HG02623 (cell line): ENCODE measurements at regions not wholly inside any gene's neighbourhood (a gene's known extent, or its start where the extent isn't known, plus 50 kb on each side); places are given as distances from the start of the nearest gene placed in this dataset.

Source experiments
- ATAC-seq: cut with Tn5 transposase; IDR thresholded peaks from one replicate; pipeline ENCODE4 v1.9.1; 2021; ENCODE audit warnings: moderate library complexity; ENCODE audit not compliant: unreplicated experiment

- no peak for ATAC-seq
Measured at GRCh38 chr12:59839514-59839913, 243.7 kb downstream of the SLC16A7 start.

- ATAC-seq = no peak
Measured at GRCh38 chr12:59843260-59843843, 247.5 kb downstream of the SLC16A7 start.

- no peak for ATAC-seq
Measured at GRCh38 chr12:59844750-59845149, 248.9 kb downstream of the SLC16A7 start.

DNA sequence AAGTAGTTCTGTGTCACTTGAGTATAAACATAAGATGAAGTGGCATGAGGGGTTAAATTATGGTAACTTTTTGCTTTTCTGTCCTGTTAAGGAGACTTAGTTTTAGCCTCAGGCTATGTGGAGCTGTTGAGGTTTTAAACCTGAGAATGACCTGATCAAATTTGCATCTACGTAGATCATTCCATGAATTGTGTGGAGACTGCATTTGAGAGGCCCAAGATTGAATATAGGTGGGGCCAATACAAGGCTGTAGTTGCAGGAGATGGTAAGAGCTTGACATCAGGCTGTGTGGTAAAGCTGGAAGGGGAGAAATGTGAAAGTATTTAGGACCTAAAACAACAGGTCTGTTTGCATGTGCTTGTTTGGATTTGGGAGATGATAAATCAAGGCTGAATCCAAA, 249.5 kb downstream of the SLC16A7 start:
- no peak for ATAC-seq

DNA sequence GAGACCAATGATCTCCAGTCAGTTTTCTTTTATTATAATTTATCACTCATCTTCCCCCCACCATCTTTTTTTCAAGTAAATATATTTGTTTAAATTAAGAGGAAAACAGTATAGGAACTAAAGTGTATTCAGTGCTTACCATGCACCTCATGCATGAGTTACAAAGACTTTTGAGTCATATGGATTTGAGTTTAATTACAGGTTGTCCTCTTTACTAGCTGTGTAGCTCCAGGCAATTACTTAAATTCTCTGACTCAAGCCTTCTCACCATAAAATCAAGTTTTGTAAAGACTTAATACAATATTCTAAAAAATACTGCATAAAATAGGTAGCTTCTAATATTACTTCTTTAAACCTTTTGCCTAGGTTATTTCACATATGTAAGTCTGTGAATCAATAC, 251.3 kb downstream of the SLC16A7 start:
- no peak for ATAC-seq

- no peak for ATAC-seq
Measured at GRCh38 chr12:59850268-59850667, 254.4 kb downstream of the SLC16A7 start.

DNA sequence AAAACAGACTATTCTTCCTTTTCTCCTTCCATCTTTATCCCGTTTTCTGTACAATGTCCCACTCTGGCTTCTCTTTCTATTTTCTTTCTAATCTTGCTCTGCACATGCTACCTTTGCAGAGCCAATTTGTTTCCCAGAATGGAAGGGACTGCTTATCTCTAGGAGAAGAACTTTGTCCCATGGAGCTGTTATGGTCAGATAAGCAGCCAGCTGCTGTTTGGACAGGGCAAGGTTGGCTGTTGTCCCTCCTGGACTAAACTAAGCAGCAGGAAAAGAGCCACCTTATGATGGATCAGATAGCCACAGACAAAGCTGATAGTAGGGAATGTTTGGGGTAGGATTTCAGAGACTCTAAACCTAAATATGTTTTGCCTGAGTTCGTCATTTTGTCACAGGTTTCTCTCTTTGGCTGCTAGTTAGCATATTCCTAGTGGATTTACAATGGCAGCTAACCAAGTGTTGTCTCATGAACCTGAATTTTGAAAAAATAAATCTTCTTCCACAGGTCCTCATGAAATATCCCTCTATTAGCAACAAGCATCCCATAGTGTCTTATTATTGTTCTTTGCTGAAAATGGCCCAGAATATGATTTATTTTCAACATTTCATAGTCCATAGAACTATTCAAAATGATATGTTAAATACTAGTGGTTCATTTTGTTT, 262.8 kb downstream of the SLC16A7 start:
- no peak for ATAC-seq

DNA sequence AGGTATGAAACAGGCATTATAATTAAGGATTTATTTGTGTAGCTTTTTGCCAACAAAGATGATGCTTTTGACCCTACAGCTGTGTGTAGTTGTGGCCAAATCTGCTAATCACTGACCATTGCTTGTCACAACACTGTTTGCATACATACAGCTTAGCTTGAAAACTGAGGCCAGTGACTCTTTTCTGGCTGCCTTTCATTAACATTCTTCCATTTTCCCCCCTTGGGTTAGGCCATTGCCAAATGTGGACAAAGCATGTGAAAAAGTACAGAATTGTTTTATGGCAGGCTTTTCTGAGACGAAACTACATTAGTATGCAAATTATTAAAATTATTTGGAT, 263.3 kb downstream of the SLC16A7 start:
- ATAC-seq = no peak

GRCh38 chr12:59861635-59862034, 265.8 kb downstream of the SLC16A7 start:
- ATAC-seq = no peak

DNA sequence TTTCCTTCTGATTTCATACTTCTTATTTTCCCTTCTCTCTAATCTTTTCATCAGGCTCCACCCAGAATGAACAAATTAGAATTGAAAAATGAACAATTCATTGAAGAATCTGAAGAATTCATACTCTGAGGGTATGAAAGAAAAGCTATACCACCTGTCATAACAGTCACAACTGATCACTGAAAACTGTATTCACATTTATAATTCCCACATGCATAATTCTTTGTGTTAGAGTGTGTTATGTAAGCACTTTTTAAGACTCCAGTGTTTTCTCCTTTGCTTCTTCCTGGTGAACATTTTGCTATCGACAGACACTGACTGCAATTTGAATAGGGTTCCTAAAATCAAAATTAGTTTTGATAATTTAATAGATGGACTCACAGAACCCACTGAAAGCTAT, 271.2 kb downstream of the SLC16A7 start:
- ATAC-seq = no peak

DNA sequence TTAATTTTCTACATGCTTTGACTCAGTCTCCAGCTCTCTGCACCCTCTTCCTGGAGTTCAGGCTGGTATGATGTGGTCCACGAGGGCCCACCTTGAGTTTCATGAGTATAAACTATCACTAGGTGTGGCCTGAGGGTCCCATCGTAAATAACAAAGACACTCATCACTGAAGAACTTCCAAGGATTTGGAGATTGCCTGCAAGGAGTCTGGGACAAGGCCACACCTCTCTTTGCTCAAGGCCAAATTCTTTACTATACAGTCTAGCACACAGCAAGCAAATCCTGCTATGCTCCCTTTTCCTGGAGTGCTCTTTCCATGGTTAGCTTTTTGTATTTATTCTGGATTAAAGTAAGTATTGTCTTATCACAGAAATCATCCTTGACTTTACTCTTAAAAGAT, 271.9 kb downstream of the SLC16A7 start:
- no peak for ATAC-seq

DNA sequence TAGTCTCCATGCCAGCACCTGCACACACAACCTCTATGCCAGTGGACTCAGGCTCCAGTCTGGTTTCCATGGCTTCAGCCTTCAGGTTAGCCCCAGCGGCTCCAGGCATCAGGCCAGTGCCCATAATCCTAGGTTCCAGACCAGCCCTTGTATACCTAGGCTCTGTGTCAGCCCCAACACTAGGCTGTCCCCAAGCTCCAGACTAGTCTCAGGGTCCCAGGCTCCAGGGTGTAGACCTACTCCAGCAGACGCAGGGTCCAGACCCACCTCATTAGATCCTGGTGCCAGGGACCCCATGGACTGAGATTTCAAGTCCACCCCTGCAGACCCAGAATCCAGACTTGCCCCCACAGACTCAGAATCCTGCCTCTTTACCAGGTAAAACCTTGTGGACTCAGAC, 275.9 kb downstream of the SLC16A7 start:
- ATAC-seq = no peak

DNA sequence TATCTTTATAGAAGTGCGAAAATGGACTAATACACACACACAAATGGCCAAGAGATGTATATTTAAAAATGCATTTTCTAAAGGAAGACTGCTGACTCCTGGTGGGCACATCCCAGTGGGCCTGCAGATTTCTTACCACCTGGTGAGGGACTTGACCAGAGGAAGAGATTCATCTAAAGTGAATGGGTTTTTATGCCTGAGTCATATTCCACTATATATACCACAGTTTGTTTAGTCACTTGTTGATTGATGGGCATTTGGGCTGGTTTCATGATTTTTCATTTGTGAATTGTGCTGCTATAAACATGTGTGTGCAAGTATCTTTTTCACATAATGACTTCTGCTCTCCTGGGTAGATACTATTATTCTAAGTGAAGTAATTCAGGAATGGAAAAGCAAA, 277.3 kb downstream of the SLC16A7 start:
- ATAC-seq = no peak

- ATAC-seq = no peak
Measured at GRCh38 chr12:59874781-59875180, 279.0 kb downstream of the SLC16A7 start.

DNA sequence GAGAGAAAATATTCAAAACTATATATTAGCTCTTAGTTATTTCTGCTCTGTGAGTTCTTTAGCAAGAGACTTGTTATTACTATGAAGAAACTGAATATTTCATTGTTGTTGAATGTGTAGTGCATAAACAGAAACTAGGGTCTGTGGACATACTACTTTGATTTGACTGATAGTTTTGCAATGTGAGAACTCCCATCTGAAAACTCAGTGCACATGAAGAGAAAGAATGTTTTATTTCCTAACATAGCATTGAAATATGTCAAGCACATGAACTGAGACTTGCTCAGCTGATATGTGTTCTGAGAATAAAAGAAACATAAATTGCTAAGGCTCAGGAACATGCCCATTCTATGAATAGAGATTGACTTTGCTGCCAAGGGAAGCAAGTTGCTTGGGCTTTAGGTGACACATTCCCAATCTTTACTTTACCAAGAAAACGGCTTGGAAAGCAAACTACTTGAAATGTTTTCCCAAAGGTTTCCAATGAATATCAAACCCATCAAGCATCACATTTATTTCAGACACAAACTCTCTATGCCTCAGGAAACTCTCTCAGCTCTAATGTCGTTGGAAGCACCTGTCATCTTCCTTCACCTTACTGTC, 290.4 kb downstream of the SLC16A7 start:
- ATAC-seq = no peak

DNA sequence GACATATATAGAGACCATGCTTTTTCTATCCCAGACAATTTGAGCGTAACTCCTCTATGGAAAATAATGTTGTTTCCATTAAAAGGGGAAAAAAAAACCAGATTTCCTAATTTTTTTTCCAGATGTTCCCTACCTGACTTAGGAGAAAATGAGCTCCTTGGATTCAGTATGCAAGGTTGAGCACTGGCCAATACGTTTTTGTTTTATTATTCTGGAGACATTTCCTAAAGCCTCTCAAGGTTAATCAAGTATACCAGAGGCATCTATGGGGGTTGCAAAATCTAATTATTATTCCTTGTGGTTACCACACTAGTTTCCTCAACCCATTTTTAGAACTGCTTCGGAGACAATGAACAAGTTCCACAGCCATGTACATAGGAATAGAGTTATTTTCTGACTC, 291.3 kb downstream of the SLC16A7 start:
- ATAC-seq = no peak

DNA sequence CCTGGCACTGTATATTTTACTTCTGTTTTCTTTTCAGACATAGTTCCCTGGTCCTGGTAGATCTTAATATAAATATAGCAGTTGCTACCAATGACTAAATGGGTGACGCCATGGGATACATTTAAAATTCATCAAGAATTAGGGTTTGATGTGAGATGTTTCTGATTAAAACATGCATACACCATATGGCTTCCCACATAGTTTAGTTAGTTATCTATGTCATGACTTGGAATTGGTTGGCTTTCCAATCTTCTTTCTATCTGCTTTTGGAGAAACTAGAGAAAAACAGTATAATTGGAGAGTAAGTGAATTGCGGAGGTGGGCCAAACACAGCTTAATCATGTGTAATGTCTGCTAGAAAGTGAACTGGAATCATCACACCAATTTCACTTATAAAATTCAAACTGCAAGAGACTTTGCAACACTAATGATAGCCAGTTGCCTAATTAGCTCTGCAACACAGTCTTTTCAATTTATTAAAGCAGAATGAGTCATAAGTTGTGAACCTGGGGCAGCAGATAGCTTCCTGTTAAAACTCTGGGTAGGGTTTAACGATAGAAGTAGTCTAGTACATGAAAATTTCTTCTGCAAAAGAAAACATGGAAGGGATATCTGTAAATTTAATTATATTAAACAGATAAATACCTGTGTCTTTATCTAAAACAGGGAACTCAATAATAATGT, 295.2 kb downstream of the SLC16A7 start:
- ATAC-seq = no peak

GRCh38 chr12:59895166-59895775, 299.4 kb downstream of the SLC16A7 start:
- ATAC-seq = no peak

DNA sequence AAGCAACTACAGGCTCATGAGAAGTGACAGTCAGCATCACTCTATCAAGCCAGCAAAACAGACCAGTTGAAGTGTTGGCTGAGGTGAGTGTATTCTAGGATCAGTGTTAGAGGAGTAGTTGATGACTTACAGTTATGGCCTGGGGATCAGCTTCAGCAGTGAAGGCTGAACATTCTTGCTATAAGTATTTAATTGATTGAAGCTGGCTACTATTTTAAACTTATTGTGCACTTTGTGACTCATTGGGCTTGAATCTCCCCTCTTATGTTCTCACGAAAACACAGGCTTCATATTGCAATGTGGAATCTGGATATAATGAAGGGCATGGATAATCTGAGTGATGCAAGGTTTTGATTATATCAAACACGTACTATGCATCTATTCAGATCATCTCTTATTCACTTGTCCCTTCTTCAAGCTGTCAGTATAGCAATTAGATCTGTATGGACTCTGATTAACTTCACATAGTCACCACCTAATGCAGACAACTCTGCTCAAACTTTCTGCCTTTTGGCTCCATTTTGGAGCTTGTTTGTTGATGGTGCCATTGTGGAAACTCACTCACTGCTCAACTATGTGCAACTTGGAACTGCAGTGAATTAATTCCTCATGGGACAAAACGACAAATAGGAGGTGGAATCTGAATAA, 309.2 kb downstream of the SLC16A7 start:
- ATAC-seq = no peak

DNA sequence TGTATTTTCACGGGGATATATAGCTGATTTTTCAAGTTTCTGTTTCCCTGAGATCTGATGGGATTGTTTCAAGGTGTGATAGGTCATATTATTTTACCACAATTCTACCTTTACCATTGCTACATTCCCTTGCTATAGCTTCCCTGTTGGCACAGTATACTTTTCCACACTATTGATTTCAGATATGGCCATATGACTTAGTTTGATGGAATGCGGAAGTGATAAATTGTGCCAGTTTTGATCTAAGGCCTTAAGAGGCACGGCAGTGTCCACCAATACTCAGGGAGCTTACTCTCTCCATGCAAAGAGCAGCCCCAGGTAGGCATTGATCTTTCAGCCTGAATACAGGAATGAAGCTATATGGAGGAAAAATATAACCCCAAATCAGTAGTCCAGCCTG, 315.7 kb downstream of the SLC16A7 start:
- ATAC-seq = no peak

GRCh38 chr12:59916988-59917387, 321.2 kb downstream of the SLC16A7 start:
- no peak for ATAC-seq
